Keratinocyte (primary cell): ENCODE measurements at regions not wholly inside any gene's neighbourhood (a gene's known extent, or its start where the extent isn't known, plus 50 kb on each side); places are given as distances from the start of the nearest gene placed in this dataset.

ENCODE experiments used
- DNase-seq: peaks from one replicate; pipeline ENCODE4 v3.0.0-alpha.2; 2011; ENCODE audit warnings: low read depth, missing footprints, low spot score
- FAIRE-seq: peaks from 2 replicates; lab custom pipeline; 2011; peaks lifted over from hg19 to GRCh38; lab: Jason Lieb, UNC
- H2AFZ ChIP-seq: 2 replicates; pipeline ENCODE4 v1.6.0; 2012; ENCODE audit warnings: low read length, control low read depth, inconsistent platforms; ENCODE audit not compliant: control insufficient read depth
- H3K27ac ChIP-seq: 2 replicates; pipeline ENCODE4 v1.5.1; 2011; ENCODE audit warnings: low read length; ENCODE audit not compliant: control insufficient read depth, insufficient read depth
- H3K27me3 ChIP-seq: 3 replicates; pipeline ENCODE4 v1.6.0; 2011; ENCODE audit warnings: low read length; ENCODE audit not compliant: control insufficient read depth, insufficient read depth; ENCODE audit errors: extremely low read depth
- H3K36me3 ChIP-seq, 2 experiments: 2 replicates in 1 of 2; 3 replicates in 1 of 2; pipeline ENCODE4 v1.5.1; 2011; ENCODE audit warnings: low read length in 2 of 2, mild to moderate bottlenecking in 1 of 2; ENCODE audit not compliant: control insufficient read depth in 2 of 2, insufficient read depth in 2 of 2; ENCODE audit errors: extremely low read depth in 1 of 2
- H3K4me1 ChIP-seq: 3 replicates; pipeline ENCODE4 v1.5.1; 2011; ENCODE audit warnings: low read length; ENCODE audit not compliant: control insufficient read depth, insufficient read depth; ENCODE audit errors: extremely low read depth
- H3K4me2 ChIP-seq: 3 replicates; pipeline ENCODE4 v1.6.0; 2011; ENCODE audit warnings: low read depth, low read length; ENCODE audit not compliant: control insufficient read depth, insufficient read depth; ENCODE audit errors: extremely low read depth
- H3K4me3 ChIP-seq, 3 experiments: fragments of 200-600 bp in 1 of 3; sonication (generic) in 1 of 3; 2 replicates in 2 of 3; 3 replicates in 1 of 3; pipeline ENCODE4 v1.5.1; 2011 to 2016; ENCODE audit warnings: low read length in 3 of 3, mild to moderate bottlenecking in 3 of 3, control low read depth in 2 of 3, inconsistent platforms in 1 of 3, low read depth in 1 of 3, mixed read lengths in 1 of 3, mixed run types in 1 of 3, moderate library complexity in 1 of 3; ENCODE audit not compliant: control insufficient read depth in 2 of 3, insufficient read depth in 2 of 3; ENCODE audit errors: extremely low read depth in 1 of 3
- H3K79me2 ChIP-seq: 2 replicates; pipeline ENCODE4 v1.6.0; 2012; ENCODE audit warnings: low read length; ENCODE audit not compliant: control insufficient read depth, insufficient read depth
- H3K9ac ChIP-seq: 3 replicates; pipeline ENCODE4 v1.6.0; 2011; ENCODE audit warnings: low read length; ENCODE audit not compliant: control insufficient read depth, insufficient read depth; ENCODE audit errors: extremely low read depth
- H3K9me1 ChIP-seq: 3 replicates; pipeline ENCODE4 v1.6.0; 2011; ENCODE audit warnings: low read length; ENCODE audit not compliant: control insufficient read depth, insufficient read depth; ENCODE audit errors: extremely low read depth
- H3K9me3 ChIP-seq: 2 replicates; pipeline ENCODE4 v1.5.1; 2012; ENCODE audit warnings: low read depth, low read length; ENCODE audit not compliant: control insufficient read depth
- H4K20me1 ChIP-seq: 3 replicates; pipeline ENCODE4 v1.6.0; 2011; ENCODE audit warnings: low read length; ENCODE audit not compliant: control insufficient read depth, insufficient read depth; ENCODE audit errors: extremely low read depth
- CTCF ChIP-seq, 3 experiments: IDR thresholded peaks in 1 of 3; conservative IDR thresholded peaks in 1 of 3; optimal IDR thresholded peaks in 1 of 3; 2 replicates in 2 of 3; 3 replicates in 1 of 3; pipeline versions ENCODE3 to v1.5.1; 2011; ENCODE audit warnings: low read length in 3 of 3, mild to moderate bottlenecking in 3 of 3, moderate library complexity in 2 of 3, control low read depth in 1 of 3, inconsistent platforms in 1 of 3; ENCODE audit not compliant: insufficient read depth in 2 of 3; ENCODE audit errors: extremely low read depth in 1 of 3
- EZH2 ChIP-seq: IDR thresholded peaks from one replicate; pipeline ENCODE4 v1.6.1; 2012; ENCODE audit warnings: inconsistent platforms, mild to moderate bottlenecking, low read length, moderate library complexity
- dilution Hi-C: fragments of 300-500 bp; cut with MboI; formaldehyde crosslinking; loops from one replicate; pipeline ENCODE4 v1.7.0; 2020; ENCODE audit warnings: low sequenced_read_pairs; ENCODE audit not compliant: extremely low pct_ligation_motif_present

- Histone ChIP-seq H3K79me2 (no peaks in the 10 kb centered on the region), H3K36me3 (no peaks in the 10 kb centered on the region), H3K4me3 (no peak overlapping the region), H4K20me1 (no peaks in the 10 kb centered on the region), H3K9me3 (no peaks in the 10 kb centered on the region), H2AFZ (no peak overlapping the region), H3K27me3 (no peaks in the 10 kb centered on the region), H3K9ac (no peak overlapping the region), H3K4me1 (no peaks in the 10 kb centered on the region), H3K4me2 (no peak overlapping the region), H3K27ac (no peak overlapping the region), H3K9me1 (no peaks in the 10 kb centered on the region)
- no peak for TF ChIP-seq CTCF (optimal IDR thresholded peaks at IDR 0.05 in 1 of 3, IDR thresholded peaks at IDR 0.05 in 1 of 3, conservative IDR thresholded peaks at IDR 0.05 in 1 of 3; ENCODE audit: extremely low read depth in 1 of 3, insufficient read depth in 2 of 3, low read length in 3 of 3)
- no peak for TF ChIP-seq EZH2
- FAIRE-seq, result no peak
- dilution Hi-C loops, result no loop called here
- no peak for DNase-seq
Observed at GRCh38 chr6:139497345-139497961, 123.0 kb upstream of the CITED2 start.

GRCh38 chr6:139496654-139497344, 122.4 kb upstream of the CITED2 start:
- no peaks in the 10 kb centered on the region for H3K9me1 ChIP-seq
- H3K4me3 ChIP-seq, result no peak overlapping the region
- H3K27me3 ChIP-seq, result no peaks in the 10 kb centered on the region
- H3K36me3 ChIP-seq, result no peaks in the 10 kb centered on the region
- no peak for DNase-seq
- dilution Hi-C loops, result no loop called here
- no peaks in the 10 kb centered on the region for H3K4me1 ChIP-seq
- no peaks in the 10 kb centered on the region for H3K79me2 ChIP-seq
- H4K20me1 ChIP-seq, result no peaks in the 10 kb centered on the region
- H3K9ac ChIP-seq, result no peak overlapping the region
- no peak for FAIRE-seq
- no peak overlapping the region for H3K4me2 ChIP-seq
- no peak overlapping the region for H3K27ac ChIP-seq
- TF ChIP-seq EZH2, result no peak
- H2AFZ ChIP-seq, result no peak overlapping the region
- H3K9me3 ChIP-seq, result no peaks in the 10 kb centered on the region
